DMS153 (cell line): ENCODE measurements at regions not wholly inside any gene's neighbourhood (a gene's known extent, or its start where the extent isn't known, plus 50 kb on each side); places are given as distances from the start of the nearest gene placed in this dataset.
"Not testable (repeated sequence)": the region's sequence is repeated elsewhere in the genome, so short reads cannot be mapped to it uniquely, and the experiment has no call there.

Experiments used
- DNase-seq: peaks from one replicate; lab custom pipeline; 2025; lab: John Stamatoyannopoulos, UW

DNA sequence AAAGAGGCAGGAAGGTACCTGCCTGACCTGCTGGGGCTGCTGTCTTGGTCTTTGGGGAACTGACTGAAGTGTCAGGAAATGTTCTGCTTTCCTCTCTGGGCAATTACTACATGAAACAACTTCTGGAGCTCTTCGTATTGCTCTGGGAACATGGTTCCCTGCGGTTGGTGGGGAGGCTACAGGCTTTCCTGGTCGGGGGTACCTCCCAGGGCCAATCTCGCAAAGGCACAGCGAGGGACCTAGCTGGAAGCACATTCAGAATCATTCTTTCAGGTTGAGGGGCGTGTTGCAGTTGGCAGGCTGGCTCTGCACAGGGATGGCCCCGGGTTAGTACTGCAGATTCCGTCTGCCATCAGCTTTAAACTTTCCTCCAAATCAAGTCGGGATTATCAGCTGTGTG lies 88.9 kb upstream of the RANBP3L start:
- no peak for DNase-seq

- no peak for DNase-seq
Measured at GRCh38 chr5:36392186-36392585, 90.5 kb upstream of the RANBP3L start.

DNA sequence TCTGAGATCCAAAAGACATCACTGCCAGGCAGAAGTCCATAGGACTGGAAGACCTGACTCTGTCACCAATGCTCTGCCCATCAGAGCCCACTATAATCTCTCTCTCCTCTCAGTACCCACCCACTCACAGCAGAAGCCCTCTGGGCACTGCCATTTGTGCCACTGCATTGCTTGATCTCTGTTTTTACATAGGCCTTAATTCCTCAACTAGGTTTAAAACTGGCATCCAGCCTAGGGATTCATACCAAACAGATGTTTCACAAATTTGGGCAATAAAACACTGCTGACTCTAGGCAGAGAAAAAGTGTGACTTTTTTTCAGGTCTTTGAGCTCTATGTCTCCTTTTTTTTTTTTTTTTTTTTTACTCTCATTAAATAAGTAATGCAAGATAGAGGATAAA lies 91.1 kb upstream of the RANBP3L start:
- no peak for DNase-seq

DNA sequence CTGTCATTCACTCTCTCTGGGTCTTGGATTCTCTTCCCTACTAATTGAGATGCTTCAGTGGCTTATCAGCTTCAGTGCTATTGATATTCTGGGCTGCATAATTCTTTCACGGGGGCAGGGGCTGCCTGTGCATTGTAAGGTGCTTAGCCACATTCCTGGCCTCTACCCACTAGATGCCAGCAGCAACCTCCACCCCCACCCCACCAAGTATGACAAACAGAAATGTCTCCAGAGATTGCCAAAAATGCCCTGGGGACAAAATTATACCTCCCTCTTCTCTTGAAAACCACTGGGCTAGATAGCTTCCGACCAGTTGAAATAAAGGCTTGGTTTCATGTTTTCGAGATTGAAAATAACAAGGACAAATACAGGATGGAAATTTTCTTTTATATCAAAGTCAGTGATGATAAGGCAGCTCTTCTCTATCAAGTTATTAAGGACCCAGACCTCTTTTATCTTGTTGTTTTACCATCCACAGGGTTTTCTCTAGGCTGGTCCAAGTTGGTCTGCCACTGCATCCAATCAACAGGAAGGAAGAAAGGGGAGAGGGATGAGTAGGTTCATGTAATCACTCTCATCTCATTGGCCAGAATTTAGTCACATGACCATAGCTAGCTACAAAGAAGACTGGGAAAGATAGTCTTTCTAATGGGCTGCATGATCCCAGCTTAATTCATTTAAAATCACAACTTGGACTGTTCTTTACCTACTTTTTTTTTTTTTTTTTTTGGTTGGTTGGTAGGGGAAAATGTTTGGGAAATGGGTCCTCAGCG lies 92.1 kb upstream of the RANBP3L start:
- DNase-seq: no peak

DNA sequence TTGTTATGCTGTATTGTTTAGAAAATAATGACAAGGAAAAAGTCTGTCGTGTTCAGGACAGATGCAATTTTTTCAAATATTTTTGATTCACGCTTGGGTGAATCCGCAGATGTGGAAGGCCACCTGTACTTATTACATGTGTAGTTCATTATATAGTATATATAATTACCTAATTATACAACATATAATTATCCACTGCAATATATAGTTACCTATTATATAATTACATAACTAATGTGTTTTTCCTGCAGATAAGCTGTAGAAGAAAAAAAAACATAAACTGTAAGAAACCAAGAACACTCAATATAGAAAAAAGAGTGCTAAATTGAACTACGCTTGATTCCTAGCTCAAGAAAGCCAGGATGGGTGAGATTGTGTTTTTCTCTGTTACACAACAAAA lies 93.6 kb upstream of the RANBP3L start:
- DNase-seq: no peak

DNA sequence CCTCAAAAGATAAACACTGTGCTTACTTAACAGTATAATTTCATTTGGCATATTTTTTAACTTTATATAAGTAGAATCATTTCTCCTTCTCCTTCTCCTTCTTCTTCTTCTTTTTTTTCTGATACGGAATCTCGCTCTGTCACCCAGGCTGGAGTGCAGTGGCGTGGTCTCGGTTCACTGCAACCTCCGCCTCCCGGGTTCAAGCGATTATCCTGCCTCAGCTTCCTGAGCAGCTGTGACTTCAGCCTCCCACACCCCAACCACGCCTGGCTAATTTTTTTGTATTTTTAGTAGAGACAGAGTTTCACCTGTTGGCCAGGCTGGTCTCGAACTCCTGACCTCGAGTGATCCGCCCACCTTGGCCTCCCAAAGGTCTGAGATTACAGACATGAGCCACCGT lies 94.2 kb upstream of the RANBP3L start:
- not testable (repeated sequence) for DNase-seq

GRCh38 chr5:36396640-36397039 lies 94.9 kb upstream of the RANBP3L start:
- DNase-seq: no peak

DNA sequence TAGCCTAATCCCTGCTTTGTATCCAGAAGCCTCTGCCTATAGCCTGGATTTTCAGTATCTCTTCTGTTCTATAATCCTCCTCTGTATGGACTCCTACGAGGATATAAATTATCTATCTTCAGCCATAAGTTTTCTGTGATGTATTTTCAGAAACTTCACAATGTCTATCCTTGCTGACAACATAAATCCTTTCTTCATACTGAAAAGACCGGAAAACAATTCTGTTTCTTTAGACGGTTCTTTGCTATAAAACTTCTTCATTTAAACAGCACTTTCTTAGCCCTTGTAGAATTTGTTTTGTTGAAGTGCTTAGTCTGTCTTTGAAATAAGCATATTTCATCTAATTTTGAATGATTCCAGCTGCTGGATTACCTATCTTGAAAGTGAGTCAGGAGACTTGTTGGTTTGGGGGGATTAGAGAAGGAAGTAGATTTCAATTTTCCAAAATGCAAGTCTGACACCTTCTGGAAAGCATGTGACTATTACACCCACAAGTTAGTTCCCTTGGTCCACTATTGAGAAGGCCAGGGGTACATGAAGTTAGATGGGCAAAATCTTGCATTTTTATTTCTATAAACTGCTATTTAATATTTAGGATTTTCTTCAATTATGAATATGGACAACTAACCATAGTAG lies 96.3 kb upstream of the RANBP3L start:
- peak; percentile 32 for DNase-seq

DNA sequence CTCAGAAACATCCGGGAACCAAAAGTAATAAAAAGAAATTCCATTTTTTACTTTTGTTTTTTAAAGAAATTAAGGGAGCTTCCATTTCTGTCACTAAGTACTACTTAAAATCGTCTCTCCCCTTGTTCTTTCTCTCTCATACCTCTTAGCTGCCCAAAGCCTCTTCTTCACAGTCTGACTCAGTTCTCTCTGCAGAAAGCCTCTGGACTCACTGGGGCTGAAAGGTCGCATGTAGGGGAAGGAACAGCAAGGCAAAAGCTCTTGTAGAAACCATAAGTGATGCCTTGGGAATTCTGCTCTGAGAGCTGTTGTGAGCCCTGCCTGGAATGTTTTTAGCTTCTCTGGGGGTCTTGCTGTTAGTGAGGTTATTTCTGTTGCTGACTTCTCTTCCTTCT lies 100.8 kb upstream of the RANBP3L start:
- no peak for DNase-seq

DNA sequence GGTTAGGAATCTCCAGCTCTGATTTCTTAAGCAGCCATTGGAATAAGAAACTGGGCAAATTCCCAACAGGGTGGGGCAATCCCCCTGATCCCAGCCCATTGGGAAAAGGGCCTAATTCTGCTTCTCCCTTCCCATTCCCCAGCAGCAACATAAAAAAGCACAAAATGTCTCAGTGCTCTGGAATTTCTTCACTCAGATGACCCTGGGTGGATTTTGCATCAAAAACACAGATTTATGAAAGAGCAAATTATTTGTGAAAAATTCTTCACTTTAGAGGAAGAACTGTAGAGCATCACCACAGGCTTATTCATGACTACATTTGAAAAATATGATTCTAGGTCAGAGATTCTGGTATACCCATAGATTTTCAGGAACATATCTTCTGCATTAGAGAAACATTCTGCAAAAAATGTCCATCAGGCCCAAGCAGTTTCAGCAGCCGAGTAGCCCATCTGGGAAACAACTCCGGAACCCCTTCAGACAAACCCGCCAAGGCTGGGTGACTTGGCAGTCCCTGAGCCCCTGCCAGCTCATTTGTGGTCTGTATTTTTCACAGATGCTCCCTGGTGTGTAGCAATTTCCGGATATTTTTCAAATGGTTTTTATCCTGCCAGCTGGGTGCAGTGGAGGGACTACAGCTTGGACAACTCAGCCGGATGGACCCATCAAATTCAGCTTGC lies 102.1 kb upstream of the RANBP3L start:
- DNase-seq: no peak

DNA sequence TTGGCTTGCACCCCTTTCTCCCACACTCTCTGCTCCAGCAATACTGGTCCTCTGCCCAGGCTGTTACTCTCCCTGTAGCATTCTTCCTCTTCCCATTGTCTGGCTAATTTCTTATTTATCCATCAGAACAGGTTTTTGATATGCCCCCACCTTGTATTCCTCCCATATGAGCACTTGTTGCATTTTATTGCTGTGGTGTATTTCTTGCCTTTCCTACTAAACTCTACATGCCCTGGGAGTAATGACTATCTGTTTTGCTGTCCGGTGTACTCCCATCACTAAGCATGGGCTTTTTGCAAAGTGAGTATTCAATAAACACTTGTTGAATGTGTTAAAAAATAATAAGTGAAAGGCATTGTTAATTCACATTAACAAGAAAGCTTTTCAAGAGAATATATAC lies 104.3 kb upstream of the RANBP3L start:
- no peak for DNase-seq

DNA sequence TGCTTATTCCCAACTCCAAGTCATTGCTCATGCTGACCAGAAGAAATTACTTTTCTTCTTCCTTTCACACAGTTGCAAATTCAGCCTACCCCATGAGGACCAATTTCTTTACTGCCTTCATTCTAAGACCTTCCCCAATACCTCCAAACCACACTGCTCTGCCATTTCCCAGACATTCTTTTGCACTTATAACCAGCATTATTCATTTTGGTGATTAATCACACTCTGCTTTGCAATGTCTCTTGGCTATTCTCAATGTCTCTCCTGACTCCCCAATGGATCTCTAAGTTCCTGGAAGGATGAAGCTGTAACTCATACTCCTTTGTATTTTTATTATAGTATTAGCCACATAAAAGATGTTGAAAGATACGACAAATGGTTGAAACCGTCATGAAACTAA lies 105.7 kb upstream of the RANBP3L start:
- no peak for DNase-seq

DNA sequence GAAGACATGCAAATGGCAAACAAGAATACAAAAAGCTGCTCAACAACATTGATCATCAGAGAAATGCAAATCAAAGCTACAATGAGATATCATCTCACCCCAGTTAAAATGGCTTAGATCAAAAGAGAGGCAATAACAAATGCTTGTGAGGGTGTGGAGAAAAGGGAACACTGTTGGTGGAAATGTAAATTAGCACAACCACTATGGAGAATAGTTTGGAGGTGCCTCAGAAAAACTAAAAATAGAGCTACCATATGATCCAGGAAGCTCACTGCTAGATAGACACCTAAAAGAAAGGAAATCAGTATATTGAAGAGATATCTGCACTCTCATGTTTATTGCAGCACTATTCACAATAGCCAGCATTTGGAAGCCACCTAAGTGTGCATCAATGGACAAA lies 108.0 kb upstream of the RANBP3L start:
- peak; percentile 5 for DNase-seq

DNA sequence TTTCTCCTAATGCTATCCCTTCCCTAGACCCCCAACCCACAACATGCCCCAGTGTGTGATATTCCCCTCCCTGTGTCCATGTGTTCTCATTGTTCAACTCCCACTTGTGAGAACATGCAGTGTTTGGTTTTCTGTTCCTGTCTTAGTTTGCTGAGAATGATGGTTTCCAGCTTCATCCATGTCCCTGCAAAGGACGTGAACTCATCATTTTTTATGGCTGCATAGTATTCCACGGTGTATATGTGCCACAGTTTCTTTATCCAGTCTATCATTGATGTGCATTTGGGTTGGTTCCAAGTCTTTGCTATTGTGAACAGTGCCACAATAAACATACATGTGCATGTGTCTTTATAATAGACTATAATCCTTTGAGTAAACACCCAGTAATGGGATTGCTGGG lies 109.0 kb upstream of the RANBP3L start:
- DNase-seq: not testable (repeated sequence)

- DNase-seq: peak; percentile 36
Measured at GRCh38 chr5:36414869-36415282, 113.2 kb upstream of the RANBP3L start.

GRCh38 chr5:36416605-36417004 lies 114.9 kb upstream of the RANBP3L start:
- DNase-seq: no peak

GRCh38 chr5:36417221-36417620 lies 115.5 kb upstream of the RANBP3L start:
- DNase-seq: no peak

- DNase-seq: no peak
Measured at GRCh38 chr5:36417668-36418067, 116.0 kb upstream of the RANBP3L start.

GRCh38 chr5:36418152-36418979 lies 116.7 kb upstream of the RANBP3L start:
- no peak for DNase-seq

GRCh38 chr5:36421256-36421655 lies 119.6 kb upstream of the RANBP3L start:
- no peak for DNase-seq

DNA sequence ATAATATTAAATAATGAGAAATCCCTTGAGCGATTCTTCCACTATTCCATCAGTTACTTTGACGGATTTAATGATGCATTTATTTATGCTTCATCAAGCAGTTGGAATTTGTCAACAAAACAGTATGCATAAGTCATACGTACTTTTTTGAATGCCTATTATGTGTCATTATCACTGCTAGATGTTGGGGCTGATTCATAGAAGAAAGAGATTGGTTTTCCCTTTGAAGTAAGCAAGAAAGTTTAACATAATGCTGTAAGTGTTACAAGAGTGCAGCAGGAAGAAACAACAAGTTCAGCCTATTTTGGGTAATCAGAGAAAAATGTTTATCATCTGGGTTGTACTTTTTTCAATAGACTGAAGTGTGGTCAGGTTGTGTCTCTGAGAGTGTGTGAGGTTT lies 121.2 kb upstream of the RANBP3L start:
- no peak for DNase-seq

GRCh38 chr5:36423578-36424307 lies 122.0 kb upstream of the RANBP3L start:
- no peak for DNase-seq
